ENCODE measurements at regions not wholly inside any gene's neighbourhood (a gene's known extent, or its start where the extent isn't known, plus 50 kb on each side); places are given as distances from the start of the nearest gene placed in this dataset.
"Not testable (repeated sequence)": the region's sequence is repeated elsewhere in the genome, so short reads cannot be mapped to it uniquely, and the experiment has no call there.

DNA sequence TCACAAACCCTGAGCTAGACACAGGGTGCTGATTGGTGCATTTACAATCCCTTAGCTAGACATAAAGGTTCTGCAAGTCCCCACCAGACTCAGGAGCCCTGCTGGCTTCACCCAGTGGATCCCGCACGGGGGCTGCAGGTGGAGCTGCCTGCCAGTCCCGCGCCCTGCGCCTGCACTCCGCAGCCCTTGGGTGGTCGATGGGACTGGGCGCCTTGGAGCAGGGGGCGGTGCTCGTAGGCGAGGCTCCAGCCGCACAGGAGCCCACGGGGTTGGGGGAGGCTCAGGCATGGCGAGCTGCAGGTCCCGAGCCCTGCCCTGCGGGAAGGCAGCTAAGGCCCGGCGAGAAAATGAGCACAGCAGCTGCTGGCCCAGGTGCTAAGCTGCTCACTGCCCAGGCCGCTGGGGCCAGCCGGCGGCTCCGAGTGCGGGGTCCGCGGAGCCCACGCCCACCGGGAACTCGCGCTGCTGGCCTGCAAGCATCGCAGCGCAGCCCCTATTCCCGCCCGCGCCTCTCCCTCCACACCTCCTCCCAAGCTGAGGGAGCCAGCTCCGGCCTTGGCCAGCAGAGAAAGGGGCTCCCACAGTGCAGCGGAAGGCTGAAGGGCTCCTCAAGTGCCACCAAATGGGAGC lies 155.2 kb downstream of the SLC25A46 start:
- TF ChIP-seq EZH2 (IDR thresholded peaks at IDR 0.05; ENCODE audit: borderline replicate concordance, low read length) = not testable (repeated sequence)
- TF ChIP-seq, protein P1, sequence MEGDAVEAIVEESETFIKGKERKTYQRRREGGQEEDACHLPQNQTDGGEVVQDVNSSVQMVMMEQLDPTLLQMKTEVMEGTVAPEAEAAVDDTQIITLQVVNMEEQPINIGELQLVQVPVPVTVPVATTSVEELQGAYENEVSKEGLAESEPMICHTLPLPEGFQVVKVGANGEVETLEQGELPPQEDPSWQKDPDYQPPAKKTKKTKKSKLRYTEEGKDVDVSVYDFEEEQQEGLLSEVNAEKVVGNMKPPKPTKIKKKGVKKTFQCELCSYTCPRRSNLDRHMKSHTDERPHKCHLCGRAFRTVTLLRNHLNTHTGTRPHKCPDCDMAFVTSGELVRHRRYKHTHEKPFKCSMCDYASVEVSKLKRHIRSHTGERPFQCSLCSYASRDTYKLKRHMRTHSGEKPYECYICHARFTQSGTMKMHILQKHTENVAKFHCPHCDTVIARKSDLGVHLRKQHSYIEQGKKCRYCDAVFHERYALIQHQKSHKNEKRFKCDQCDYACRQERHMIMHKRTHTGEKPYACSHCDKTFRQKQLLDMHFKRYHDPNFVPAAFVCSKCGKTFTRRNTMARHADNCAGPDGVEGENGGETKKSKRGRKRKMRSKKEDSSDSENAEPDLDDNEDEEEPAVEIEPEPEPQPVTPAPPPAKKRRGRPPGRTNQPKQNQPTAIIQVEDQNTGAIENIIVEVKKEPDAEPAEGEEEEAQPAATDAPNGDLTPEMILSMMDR (IDR thresholded peaks at IDR 0.05; ENCODE audit: low read length) = not testable (repeated sequence)
